ENCODE measurements at regions not wholly inside any gene's neighbourhood (a gene's known extent, or its start where the extent isn't known, plus 50 kb on each side); places are given as distances from the start of the nearest gene placed in this dataset.

DNA sequence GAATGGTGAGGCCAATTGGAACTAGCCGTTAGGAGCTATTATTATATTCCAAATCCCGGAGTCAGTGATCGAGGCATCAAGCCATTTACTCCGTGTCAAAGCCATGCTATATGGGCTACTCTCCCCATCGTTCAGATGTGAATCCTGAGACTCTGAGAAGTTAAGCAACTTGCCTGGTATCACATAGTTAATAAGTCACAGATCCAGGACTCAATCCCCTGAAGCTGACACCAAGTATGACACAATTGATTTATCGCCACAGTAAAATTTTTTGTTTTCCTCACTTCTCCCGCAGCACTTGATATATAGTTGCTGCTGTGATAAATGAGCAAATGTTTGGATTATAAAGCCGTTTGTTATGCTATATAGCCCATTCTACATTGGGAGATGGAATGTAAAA, 50.8 kb upstream of the TSHZ2 start:
- DNase-seq = no peak

- no peak for DNase-seq
Observed at GRCh38 chr20:52918311-52918710, 53.8 kb upstream of the TSHZ2 start.

GRCh38 chr20:52915564-52915963, 56.6 kb upstream of the TSHZ2 start:
- no peak for DNase-seq

GRCh38 chr20:52914870-52915269, 57.3 kb upstream of the TSHZ2 start:
- no peak for DNase-seq

DNA sequence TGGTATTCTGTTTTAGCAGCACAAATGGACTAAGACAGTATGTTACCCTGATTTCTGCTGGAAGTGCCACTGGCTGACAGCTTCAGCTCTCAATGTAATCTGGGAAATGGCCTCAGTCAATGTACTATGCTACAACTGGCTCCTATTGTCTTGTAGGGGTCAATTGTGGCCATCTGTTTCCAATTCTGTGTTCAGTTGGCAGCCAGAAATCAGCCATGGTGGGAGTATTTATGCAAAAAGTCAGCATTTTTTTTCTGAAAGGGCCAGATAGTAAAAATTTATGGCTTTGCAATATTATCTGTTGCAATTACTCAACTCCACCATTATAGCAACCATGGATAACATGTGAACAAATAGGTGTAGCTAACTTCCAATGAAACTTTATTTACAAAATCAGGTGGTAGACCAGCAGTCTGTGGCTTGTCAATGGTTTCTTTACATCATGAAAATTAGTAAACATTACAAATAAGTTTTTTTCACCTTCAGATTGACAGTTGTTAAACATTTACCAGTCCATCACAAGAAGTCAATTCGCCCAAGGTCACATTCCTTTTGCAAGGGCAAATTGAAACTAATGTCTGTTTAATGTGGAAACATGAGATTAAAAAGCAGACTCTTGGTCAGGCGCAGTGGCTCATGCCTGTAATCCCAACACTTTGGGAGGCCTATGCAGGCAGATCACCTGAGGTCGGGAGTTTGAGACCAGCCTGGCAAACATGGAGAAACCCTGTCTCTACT, 58.3 kb upstream of the TSHZ2 start:
- no peak for DNase-seq

GRCh38 chr20:52905241-52905994, 66.7 kb upstream of the TSHZ2 start:
- DNase-seq = no peak

DNA sequence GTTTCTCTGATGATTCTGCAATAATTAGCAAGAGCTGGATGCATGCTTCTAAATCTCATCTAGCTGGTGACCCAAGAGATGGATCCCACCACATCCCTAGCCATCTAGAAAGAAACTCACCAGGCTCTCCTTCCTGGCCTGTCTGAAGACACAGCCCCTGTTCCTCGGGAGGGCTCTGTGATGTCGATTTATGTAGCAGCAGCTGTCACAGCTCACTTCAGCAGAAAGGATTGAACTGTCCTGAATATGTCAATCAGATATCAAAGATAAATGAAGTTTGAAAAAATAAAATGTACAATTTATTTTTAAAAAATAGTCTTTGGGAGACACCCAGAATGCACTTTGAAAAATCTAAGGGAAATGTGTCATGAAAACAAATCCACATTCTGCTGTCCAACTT, 67.3 kb upstream of the TSHZ2 start:
- DNase-seq = no peak

GRCh38 chr20:52899041-52899608, 73.0 kb upstream of the TSHZ2 start:
- no peak for DNase-seq

GRCh38 chr20:52896348-52896747, 75.8 kb upstream of the TSHZ2 start:
- no peak for DNase-seq

DNA sequence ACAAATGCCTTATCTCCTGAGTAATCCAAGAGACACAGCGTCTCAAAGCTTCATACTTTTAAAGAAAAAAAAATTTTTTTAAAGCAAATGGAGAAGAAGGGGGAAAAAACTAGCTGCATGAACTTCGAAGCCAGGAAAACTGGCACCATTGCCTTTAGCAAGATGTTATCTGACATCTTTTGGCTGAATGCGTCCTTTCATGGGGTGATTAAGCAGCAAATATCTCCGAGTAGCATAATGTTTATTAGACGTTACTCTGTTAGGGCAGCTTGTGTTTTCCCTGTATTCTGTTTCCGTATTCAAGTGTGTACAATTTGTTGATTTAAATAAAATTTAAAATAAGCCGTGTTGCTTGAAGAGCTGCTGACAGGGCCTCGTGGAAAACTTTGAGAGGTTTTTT, 76.5 kb upstream of the TSHZ2 start:
- DNase-seq = no peak

GRCh38 chr20:52895235-52895634, 76.9 kb upstream of the TSHZ2 start:
- no peak for DNase-seq

GRCh38 chr20:52893498-52893897, 78.7 kb upstream of the TSHZ2 start:
- DNase-seq = no peak

- no peak for DNase-seq
Observed at GRCh38 chr20:52892023-52892422, 80.1 kb upstream of the TSHZ2 start.

- DNase-seq = no peak
Observed at GRCh38 chr20:52890130-52890529, 82.0 kb upstream of the TSHZ2 start.

GRCh38 chr20:52889225-52889624, 82.9 kb upstream of the TSHZ2 start:
- no peak for DNase-seq

DNA sequence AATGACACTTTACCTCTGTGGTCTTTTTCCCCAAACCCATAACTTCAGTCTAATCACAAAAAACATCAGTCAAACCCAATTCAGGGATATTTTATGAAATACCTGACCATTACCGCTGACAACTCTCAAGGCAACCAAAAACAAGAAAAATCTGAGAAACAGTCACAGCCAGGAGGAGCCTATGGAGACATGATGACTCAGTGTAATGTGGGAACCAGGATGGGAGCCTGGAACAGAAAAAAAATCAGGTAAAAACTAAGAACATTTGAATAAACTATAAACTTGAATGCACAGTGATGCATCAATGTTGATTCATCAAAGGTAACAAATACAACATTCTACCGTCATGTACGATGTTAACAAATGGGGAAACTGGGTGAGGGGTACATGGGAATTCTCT, 84.1 kb upstream of the TSHZ2 start:
- no peak for DNase-seq

GRCh38 chr20:52880997-52881396, 91.2 kb upstream of the TSHZ2 start:
- no peak for DNase-seq

GRCh38 chr20:52880259-52880658, 91.9 kb upstream of the TSHZ2 start:
- DNase-seq = no peak

GRCh38 chr20:52874241-52874640, 97.9 kb upstream of the TSHZ2 start:
- DNase-seq = no peak

- DNase-seq = no peak
Observed at GRCh38 chr20:52869698-52870501, 102.3 kb upstream of the TSHZ2 start.

DNA sequence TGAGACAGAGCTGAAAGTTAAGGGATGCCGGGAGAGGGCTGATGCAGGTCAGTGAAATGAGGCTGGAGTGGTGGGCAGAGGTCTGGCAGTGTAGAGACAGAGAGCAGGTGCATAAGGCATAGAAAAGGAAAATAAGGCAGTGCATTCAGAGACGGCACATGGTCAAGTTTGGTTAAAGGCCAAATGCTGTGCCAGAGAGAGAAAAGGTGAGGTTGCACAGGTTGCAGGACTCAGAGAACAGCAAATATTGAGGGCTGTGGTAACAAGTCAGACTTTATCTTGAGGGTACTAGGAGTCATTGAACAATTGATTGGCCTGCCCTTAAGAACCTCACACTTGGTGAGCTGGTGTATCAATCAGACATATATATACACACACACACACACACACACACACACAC, 102.9 kb upstream of the TSHZ2 start:
- DNase-seq = no peak

GRCh38 chr20:52867305-52867704, 104.9 kb upstream of the TSHZ2 start:
- no peak for DNase-seq

GRCh38 chr20:52864916-52865605, 107.1 kb upstream of the TSHZ2 start:
- no peak for DNase-seq

Measured in 8988T (cell line).